Epithelial cell of proximal tubule (primary cell): ENCODE measurements at regions not wholly inside any gene's neighbourhood (a gene's known extent, or its start where the extent isn't known, plus 50 kb on each side); places are given as distances from the start of the nearest gene placed in this dataset.

Experiments used
- DNase-seq: peaks from one replicate; pipeline ENCODE4 v3.0.0-alpha.2; 2011; ENCODE audit warnings: low read depth
- H3K4me3 ChIP-seq: 2 replicates; pipeline ENCODE4 v1.5.1; 2011; ENCODE audit warnings: low read depth, mild to moderate bottlenecking, low read length
- CTCF ChIP-seq: conservative IDR thresholded peaks from 2 replicates; pipeline ENCODE4 v1.5.1; 2012; ENCODE audit warnings: low read depth, mild to moderate bottlenecking, low read length

GRCh38 chr7:57385668-57386067 lies 64.3 kb upstream of the ZNF716 start:
- no peak for TF ChIP-seq CTCF
- H3K4me3 ChIP-seq: no peak overlapping the region
- DNase-seq: no peak

- no peak for DNase-seq
- H3K4me3 ChIP-seq: no peak overlapping the region
- no peak for TF ChIP-seq CTCF
Measured at GRCh38 chr7:57388761-57389160, 61.2 kb upstream of the ZNF716 start.

- no peak for DNase-seq
Measured at GRCh38 chr7:57398548-57398947, 51.4 kb upstream of the ZNF716 start.

GRCh38 chr7:57399251-57399940 lies 50.6 kb upstream of the ZNF716 start:
- TF ChIP-seq CTCF: no peak
- no peak for DNase-seq
- no peak overlapping the region for H3K4me3 ChIP-seq

More at GRCh38 chr7:57398548-57398947, 51.4 kb upstream of the ZNF716 start:
- H3K4me3 ChIP-seq: no peak overlapping the region
- TF ChIP-seq CTCF: no peak

GRCh38 chr7:57399972-57400371 lies 50.0 kb upstream of the ZNF716 start:
- no peak overlapping the region for H3K4me3 ChIP-seq

More at GRCh38 chr7:57399972-57400371, 50.0 kb upstream of the ZNF716 start:
- DNase-seq: no peak
- no peak for TF ChIP-seq CTCF
